ENCODE measurements at regions not wholly inside any gene's neighbourhood (a gene's known extent, or its start where the extent isn't known, plus 50 kb on each side); places are given as distances from the start of the nearest gene placed in this dataset.

GRCh38 chr9:135336722-135337527 lies 142.7 kb upstream of the PPP1R26 start:
- no peak for TF ChIP-seq CTCF (IDR thresholded peaks at IDR 0.05; ENCODE audit: poor library complexity, severe bottlenecking)
- TF ChIP-seq REST (IDR thresholded peaks at IDR 0.05; ENCODE audit: borderline replicate concordance) = no peak
- TF ChIP-seq POLR2AphosphoS5 (IDR thresholded peaks at IDR 0.05) = no peak
- no peak for TF ChIP-seq EZH2 (IDR thresholded peaks at IDR 0.05; ENCODE audit: borderline replicate concordance, insufficient read depth, low read length, poor library complexity, severe bottlenecking)
